SK-N-SH (cell line): ENCODE measurements at regions not wholly inside any gene's neighbourhood (a gene's known extent, or its start where the extent isn't known, plus 50 kb on each side); places are given as distances from the start of the nearest gene placed in this dataset.

Experiments
- CTCF ChIA-PET: fragments of 300-600, 350-600 bp; formaldehyde crosslinking; extraction: SDS; loops from one replicate; lab custom pipeline; 2021; lab: Yijun Ruan, JAX
- POLR2A ChIA-PET: fragments of 350-600 bp; sonication (Branson Sonifier 250); formaldehyde crosslinking; extraction: SDS; loops from one replicate; lab custom pipeline; 2020; ENCODE audit warnings: antibody characterized with exemption, inconsistent platforms; lab: Yijun Ruan, JAX
- DNase-seq: peaks from one replicate; pipeline ENCODE4 v3.0.0; 2012
- H2AFZ ChIP-seq: fragments of 200-600 bp; sonication (generic); 2 replicates; pipeline ENCODE4 v1.8.1; 2016; ENCODE audit warnings: antibody characterized with exemption, mild to moderate bottlenecking, low read depth
- H3F3A ChIP-seq: fragments of 200-600 bp; sonication (generic); replicated peaks from 2 replicates; pipeline ENCODE3; 2016; ENCODE audit warnings: antibody characterized with exemption, mild to moderate bottlenecking; ENCODE audit not compliant: insufficient read depth
- H3K27ac ChIP-seq, 2 experiments: fragments of 200-500 bp in 1 of 2; fragments of 200-600 bp in 1 of 2; sonication (Bioruptor generic) in 1 of 2; sonication (generic), shearing (Covaris generic) in 1 of 2; 2 replicates each; pipeline versions ENCODE4 v1.5.1 to v1.6.1; 2014 to 2016; ENCODE audit warnings: low read depth in 2 of 2, inconsistent platforms in 1 of 2, low read length in 1 of 2, mild to moderate bottlenecking in 1 of 2, mixed read lengths in 1 of 2
- H3K27me3 ChIP-seq: fragments of 200-600 bp; sonication (generic), shearing (Covaris generic); 2 replicates; pipeline ENCODE4 v1.6.1; 2016; ENCODE audit warnings: mixed run types; ENCODE audit not compliant: insufficient read depth
- H3K36me3 ChIP-seq, 2 experiments: fragments of 200-500 bp in 1 of 2; fragments of 200-600 bp in 1 of 2; sonication (Bioruptor generic) in 1 of 2; sonication (generic) in 1 of 2; replicated peaks in 1 of 2; 2 replicates each; pipeline versions ENCODE3 to v1.5.1; 2014 to 2016; ENCODE audit warnings: low read length in 1 of 2, mild to moderate bottlenecking in 1 of 2; ENCODE audit not compliant: insufficient read depth in 2 of 2, control insufficient read depth in 1 of 2
- H3K4me1 ChIP-seq, 2 experiments: fragments of 200-500 bp in 1 of 2; fragments of 200-600 bp in 1 of 2; sonication (Bioruptor generic) in 1 of 2; sonication (generic), shearing (Covaris generic) in 1 of 2; 2 replicates each; pipeline versions ENCODE4 v1.5.1 to v1.6.1; 2014 to 2016; ENCODE audit warnings: low read depth in 1 of 2, low read length in 1 of 2, mixed run types in 1 of 2; ENCODE audit not compliant: insufficient read depth in 2 of 2, control insufficient read depth in 1 of 2
- H3K4me2 ChIP-seq: fragments of 200-600 bp; sonication (generic), shearing (Covaris generic); 2 replicates; pipeline ENCODE4 v1.6.1; 2017; ENCODE audit warnings: mixed run types
- H3K4me3 ChIP-seq, 2 experiments: fragments of 200-500 bp in 1 of 2; fragments of 200-600 bp in 1 of 2; sonication (Bioruptor generic) in 1 of 2; sonication (generic), shearing (Covaris generic) in 1 of 2; 2 replicates each; pipeline versions ENCODE4 v1.5.1 to v1.8.1; 2014 to 2016; ENCODE audit warnings: low read depth in 2 of 2, inconsistent platforms in 1 of 2, low read length in 1 of 2, mild to moderate bottlenecking in 1 of 2, mixed read lengths in 1 of 2, moderate library complexity in 1 of 2
- H3K79me2 ChIP-seq: fragments of 200-600 bp; sonication (generic); 2 replicates; pipeline ENCODE4 v1.8.1; 2017; ENCODE audit warnings: mild to moderate bottlenecking; ENCODE audit not compliant: insufficient read depth
- H3K9ac ChIP-seq: fragments of 200-600 bp; sonication (generic); 2 replicates; pipeline ENCODE4 v1.6.1; 2017; ENCODE audit warnings: mixed run types
- H3K9me2 ChIP-seq: fragments of 200-600 bp; sonication (generic); 2 replicates; pipeline ENCODE4 v1.6.1; 2017; ENCODE audit warnings: mixed run types
- H3K9me3 ChIP-seq: fragments of 200-600 bp; sonication (generic); 2 replicates; pipeline ENCODE4 v1.6.1; 2017; ENCODE audit warnings: mixed run types, mild to moderate bottlenecking, moderate library complexity
- H4K20me1 ChIP-seq: fragments of 200-600 bp; sonication (generic); 2 replicates; pipeline ENCODE4 v1.6.1; 2017; ENCODE audit warnings: mild to moderate bottlenecking, mixed run types; ENCODE audit not compliant: insufficient read depth
- CHD2 ChIP-seq: fragments of 150-350 bp; IDR thresholded peaks from 2 replicates; pipeline ENCODE4 v1.6.1; 2018; ENCODE audit warnings: low read length; ENCODE audit not compliant: partially characterized antibody
- EP300 ChIP-seq, 2 experiments: IDR thresholded peaks; 2 replicates each; pipeline versions ENCODE4 v1.4.0 to v1.6.1; 2012; ENCODE audit warnings: borderline replicate concordance in 1 of 2, low read depth in 1 of 2, low read length in 1 of 2
- GATA2 ChIP-seq: sonication (generic); formaldehyde crosslinking; IDR thresholded peaks from 2 replicates; pipeline ENCODE4 v1.5.0; 2020; ENCODE audit warnings: mild to moderate bottlenecking, missing genetic modification reagents
- JUND ChIP-seq: IDR thresholded peaks from 2 replicates; pipeline ENCODE4 v1.4.0; 2012
- NRF1 ChIP-seq: IDR thresholded peaks from 2 replicates; pipeline ENCODE4 v1.6.1; 2012; ENCODE audit warnings: low read depth, mild to moderate bottlenecking, low read length
- RFX5 ChIP-seq: IDR thresholded peaks from 2 replicates; pipeline ENCODE4 v1.6.1; 2012; ENCODE audit warnings: mild to moderate bottlenecking, improper control_type of control experiment, low read length
- RXRA ChIP-seq: IDR thresholded peaks from 2 replicates; pipeline ENCODE4 v1.4.0; 2012; ENCODE audit warnings: low read depth, mild to moderate bottlenecking, borderline replicate concordance
- YY1 ChIP-seq: IDR thresholded peaks from 2 replicates; pipeline ENCODE4 v1.4.0; 2012; ENCODE audit warnings: low read depth, mild to moderate bottlenecking
- WGBS: methylation state at CpG from one replicate; pipeline ENCODE4 v1.1.6; 2017; ENCODE audit warnings: low lambda C conversion rate; 5-methylcytosine and 5-hydroxymethylcytosine counted together
- TF ChIP-seq, protein P1 (sequence below): fragments of 200-600 bp; sonication (generic); IDR thresholded peaks from 2 replicates; pipeline ENCODE4 v1.6.1; 2017; ENCODE audit warnings: antibody characterized with exemption, mild to moderate bottlenecking, moderate library complexity
- TF ChIP-seq, protein P2 (sequence below): IDR thresholded peaks from 2 replicates; pipeline ENCODE4 v1.4.0; 2012; ENCODE audit warnings: low read depth
- TF ChIP-seq, protein P3 (sequence below): fragments of 150-350 bp; IDR thresholded peaks from 2 replicates; pipeline ENCODE4 v1.6.1; 2017; ENCODE audit warnings: antibody characterized with exemption, low read length, low read depth, borderline replicate concordance
- TF ChIP-seq, protein P4 (sequence below): IDR thresholded peaks from 2 replicates; pipeline ENCODE4 v1.4.0; 2012; ENCODE audit warnings: low read depth, borderline replicate concordance

DNA sequence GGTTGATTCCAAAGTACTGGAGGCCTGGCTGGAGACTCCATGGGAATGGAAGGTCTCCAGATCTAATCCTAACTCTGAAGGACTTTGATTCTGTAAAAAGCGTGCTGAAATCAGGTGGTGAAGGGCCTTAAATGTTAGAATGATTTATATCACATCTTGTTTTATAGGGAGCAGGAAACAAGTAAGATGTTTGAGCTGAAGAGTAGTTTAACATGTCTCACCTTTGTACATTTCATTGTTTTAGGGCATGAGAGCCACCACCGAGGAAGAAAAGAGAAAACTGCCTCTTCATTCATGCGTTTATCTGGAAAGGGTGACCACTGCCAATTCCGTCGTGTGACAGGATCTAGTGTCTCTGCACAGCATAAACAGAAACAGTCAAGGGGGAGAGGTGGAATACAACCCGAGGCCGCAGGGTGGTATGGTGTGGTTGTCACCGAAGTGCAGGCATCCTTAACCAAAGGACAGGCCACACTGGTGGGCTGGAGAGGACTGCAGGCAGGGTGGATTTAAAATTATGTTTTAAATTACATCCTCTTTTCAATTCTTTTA lies 445.3 kb downstream of the SLC4A3 start:
- POLR2A ChIA-PET: no interaction called here
- no peak overlapping the region for H3K4me2 ChIP-seq
- no peak overlapping the region for H3K9ac ChIP-seq
- H3K9me2 ChIP-seq: no peaks in the 10 kb centered on the region
- no peaks in the 10 kb centered on the region for H3K36me3 ChIP-seq
- no peaks in the 10 kb centered on the region for H3K79me2 ChIP-seq
- H2AFZ ChIP-seq: no peak overlapping the region
- no peak overlapping the region for H3K4me3 ChIP-seq
- WGBS: 48% methylated on average over 8 of the region's 8 CpGs
- no peak for DNase-seq
- 0 out of 4 replicates have a peak, but pooled peaks cover 0 to 5% of the 10 kb centered on the region in 2 experiments for H3K4me1 ChIP-seq
- H4K20me1 ChIP-seq: no peaks in the 10 kb centered on the region
- no peaks in the 10 kb centered on the region for H3K27me3 ChIP-seq
- TF ChIP-seq CHD2: no peak
- TF ChIP-seq, protein P1, sequence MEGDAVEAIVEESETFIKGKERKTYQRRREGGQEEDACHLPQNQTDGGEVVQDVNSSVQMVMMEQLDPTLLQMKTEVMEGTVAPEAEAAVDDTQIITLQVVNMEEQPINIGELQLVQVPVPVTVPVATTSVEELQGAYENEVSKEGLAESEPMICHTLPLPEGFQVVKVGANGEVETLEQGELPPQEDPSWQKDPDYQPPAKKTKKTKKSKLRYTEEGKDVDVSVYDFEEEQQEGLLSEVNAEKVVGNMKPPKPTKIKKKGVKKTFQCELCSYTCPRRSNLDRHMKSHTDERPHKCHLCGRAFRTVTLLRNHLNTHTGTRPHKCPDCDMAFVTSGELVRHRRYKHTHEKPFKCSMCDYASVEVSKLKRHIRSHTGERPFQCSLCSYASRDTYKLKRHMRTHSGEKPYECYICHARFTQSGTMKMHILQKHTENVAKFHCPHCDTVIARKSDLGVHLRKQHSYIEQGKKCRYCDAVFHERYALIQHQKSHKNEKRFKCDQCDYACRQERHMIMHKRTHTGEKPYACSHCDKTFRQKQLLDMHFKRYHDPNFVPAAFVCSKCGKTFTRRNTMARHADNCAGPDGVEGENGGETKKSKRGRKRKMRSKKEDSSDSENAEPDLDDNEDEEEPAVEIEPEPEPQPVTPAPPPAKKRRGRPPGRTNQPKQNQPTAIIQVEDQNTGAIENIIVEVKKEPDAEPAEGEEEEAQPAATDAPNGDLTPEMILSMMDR: no peak
- TF ChIP-seq RFX5: no peak
- no peak for TF ChIP-seq NRF1
- TF ChIP-seq RXRA: no peak
- TF ChIP-seq YY1: no peak
- TF ChIP-seq, protein P2, sequence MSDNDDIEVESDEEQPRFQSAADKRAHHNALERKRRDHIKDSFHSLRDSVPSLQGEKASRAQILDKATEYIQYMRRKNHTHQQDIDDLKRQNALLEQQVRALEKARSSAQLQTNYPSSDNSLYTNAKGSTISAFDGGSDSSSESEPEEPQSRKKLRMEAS: no peak
- peaks cover 16% of the 10 kb centered on the region for H3F3A ChIP-seq
- no peaks in the 10 kb centered on the region for H3K9me3 ChIP-seq
- CTCF ChIA-PET: no interaction called here
- no peak overlapping the region for H3K27ac ChIP-seq

DNA sequence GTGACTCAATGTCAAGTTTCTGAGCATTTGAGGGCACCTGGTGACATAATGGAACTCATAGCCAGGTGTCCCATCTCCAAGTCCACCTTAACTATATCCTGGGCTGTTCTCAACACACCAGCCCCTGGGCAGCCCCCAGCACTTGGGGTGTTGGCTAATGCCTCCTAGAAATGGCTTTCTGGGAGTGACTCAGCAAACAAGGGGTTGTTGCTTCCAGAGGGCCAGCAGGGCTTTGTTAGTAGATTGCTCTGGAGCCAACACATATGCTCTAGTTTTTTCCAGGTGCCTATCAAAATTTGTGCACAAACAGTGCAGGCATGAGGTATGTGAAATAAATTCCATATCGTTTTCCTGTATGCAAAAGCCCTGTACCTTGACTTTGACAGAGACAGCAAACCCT lies 448.4 kb downstream of the SLC4A3 start:
- 0% methylated on average over 1 of the region's 1 CpG for WGBS
- no peaks in the 10 kb centered on the region for H3K36me3 ChIP-seq
- DNase-seq: no peak
- H3K27ac ChIP-seq: peak overlapping the region in 1 of 2 experiments; percentile 89; a peak in 1 of 4 replicates
- no peaks in the 10 kb centered on the region for H3K79me2 ChIP-seq
- no peaks in the 10 kb centered on the region for H3K9me2 ChIP-seq
- ChIA-PET CTCF (no interaction called here), POLR2A (no interaction called here)
- TF ChIP-seq EP300 (IDR thresholded peaks at IDR 0.05; ENCODE audit: borderline replicate concordance in 1 of 2, low read depth in 1 of 2, low read length in 1 of 2) (no peak), JUND (no peak), GATA2 (CRISPR knock-in tag) (no peak)
- TF ChIP-seq, protein P3, sequence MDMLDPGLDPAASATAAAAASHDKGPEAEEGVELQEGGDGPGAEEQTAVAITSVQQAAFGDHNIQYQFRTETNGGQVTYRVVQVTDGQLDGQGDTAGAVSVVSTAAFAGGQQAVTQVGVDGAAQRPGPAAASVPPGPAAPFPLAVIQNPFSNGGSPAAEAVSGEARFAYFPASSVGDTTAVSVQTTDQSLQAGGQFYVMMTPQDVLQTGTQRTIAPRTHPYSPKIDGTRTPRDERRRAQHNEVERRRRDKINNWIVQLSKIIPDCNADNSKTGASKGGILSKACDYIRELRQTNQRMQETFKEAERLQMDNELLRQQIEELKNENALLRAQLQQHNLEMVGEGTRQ: no peak
- TF ChIP-seq, protein P4, sequence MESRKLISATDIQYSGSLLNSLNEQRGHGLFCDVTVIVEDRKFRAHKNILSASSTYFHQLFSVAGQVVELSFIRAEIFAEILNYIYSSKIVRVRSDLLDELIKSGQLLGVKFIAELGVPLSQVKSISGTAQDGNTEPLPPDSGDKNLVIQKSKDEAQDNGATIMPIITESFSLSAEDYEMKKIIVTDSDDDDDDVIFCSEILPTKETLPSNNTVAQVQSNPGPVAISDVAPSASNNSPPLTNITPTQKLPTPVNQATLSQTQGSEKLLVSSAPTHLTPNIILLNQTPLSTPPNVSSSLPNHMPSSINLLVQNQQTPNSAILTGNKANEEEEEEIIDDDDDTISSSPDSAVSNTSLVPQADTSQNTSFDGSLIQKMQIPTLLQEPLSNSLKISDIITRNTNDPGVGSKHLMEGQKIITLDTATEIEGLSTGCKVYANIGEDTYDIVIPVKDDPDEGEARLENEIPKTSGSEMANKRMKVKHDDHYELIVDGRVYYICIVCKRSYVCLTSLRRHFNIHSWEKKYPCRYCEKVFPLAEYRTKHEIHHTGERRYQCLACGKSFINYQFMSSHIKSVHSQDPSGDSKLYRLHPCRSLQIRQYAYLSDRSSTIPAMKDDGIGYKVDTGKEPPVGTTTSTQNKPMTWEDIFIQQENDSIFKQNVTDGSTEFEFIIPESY: no peak
- no peaks in the 10 kb centered on the region for H4K20me1 ChIP-seq
- no peak overlapping the region for H3K4me3 ChIP-seq
- peak overlapping the region; percentile 66; the same call in 1 of the 2 replicates for H3K4me2 ChIP-seq
- 0 out of 4 replicates have a peak, but pooled peaks cover 0 to 5% of the 10 kb centered on the region in 2 experiments for H3K4me1 ChIP-seq
- peaks cover 17% of the 10 kb centered on the region for H3F3A ChIP-seq
- no peaks in the 10 kb centered on the region; the same call in 1 of the 2 replicates for H3K27me3 ChIP-seq
- H2AFZ ChIP-seq: no peak overlapping the region
- no peak overlapping the region for H3K9ac ChIP-seq
- no peaks in the 10 kb centered on the region for H3K9me3 ChIP-seq
